SH-SY5Y (cell line): ENCODE measurements at regions not wholly inside any gene's neighbourhood (a gene's known extent, or its start where the extent isn't known, plus 50 kb on each side); places are given as distances from the start of the nearest gene placed in this dataset.

Experiments
- GATA2 ChIP-seq: IDR thresholded peaks from 2 replicates; pipeline ENCODE4 v1.6.1; 2011; ENCODE audit warnings: mild to moderate bottlenecking, low read depth, low read length
- GATA3 ChIP-seq: IDR thresholded peaks from 2 replicates; pipeline ENCODE4 v1.6.1; 2011; ENCODE audit warnings: low read depth, mild to moderate bottlenecking, low read length, moderate library complexity

GRCh38 chr20:60087563-60088105, 129.4 kb downstream of the CDH26 start:
- TF ChIP-seq GATA3, result no peak
- TF ChIP-seq GATA2, result no peak

- TF ChIP-seq GATA2 (no peak), GATA3 (no peak)
These were observed 130.0 kb downstream of the CDH26 start for GRCh38 chr20:60088236-60088635.

GRCh38 chr20:60090631-60091030, 132.4 kb downstream of the CDH26 start:
- no peak for TF ChIP-seq GATA3
- no peak for TF ChIP-seq GATA2

- TF ChIP-seq GATA2 (no peak), GATA3 (no peak)
These were observed 133.1 kb downstream of the CDH26 start for GRCh38 chr20:60091305-60091704.

- TF ChIP-seq GATA3 (no peak), GATA2 (no peak)
These were observed 133.6 kb downstream of the CDH26 start for GRCh38 chr20:60091861-60092260.

- TF ChIP-seq GATA2, result no peak
- no peak for TF ChIP-seq GATA3
These were observed 134.5 kb downstream of the CDH26 start for GRCh38 chr20:60092729-60093128.

GRCh38 chr20:60095456-60095855, 137.2 kb downstream of the CDH26 start:
- TF ChIP-seq GATA2, result no peak

GRCh38 chr20:60096166-60096565, 137.9 kb downstream of the CDH26 start:
- TF ChIP-seq GATA3 (no peak), GATA2 (no peak)

- TF ChIP-seq GATA2 (no peak), GATA3 (no peak)
These were observed 139.1 kb downstream of the CDH26 start for GRCh38 chr20:60097285-60097684.

GRCh38 chr20:60100780-60101179, 142.6 kb downstream of the CDH26 start:
- TF ChIP-seq GATA3 (no peak), GATA2 (no peak)

GRCh38 chr20:60101201-60101890, 143.1 kb downstream of the CDH26 start:
- no peak for TF ChIP-seq GATA3
- no peak for TF ChIP-seq GATA2

- TF ChIP-seq GATA2 (no peak), GATA3 (no peak)
These were observed 143.7 kb downstream of the CDH26 start for GRCh38 chr20:60101891-60102281.

GRCh38 chr20:60102665-60103210, 144.5 kb downstream of the CDH26 start:
- TF ChIP-seq GATA3 (no peak), GATA2 (no peak)

- TF ChIP-seq GATA3 (no peak), GATA2 (no peak)
These were observed 147.0 kb downstream of the CDH26 start for GRCh38 chr20:60104993-60105803.
